ENCODE measurements at regions not wholly inside any gene's neighbourhood (a gene's known extent, or its start where the extent isn't known, plus 50 kb on each side); places are given as distances from the start of the nearest gene placed in this dataset.

DNA sequence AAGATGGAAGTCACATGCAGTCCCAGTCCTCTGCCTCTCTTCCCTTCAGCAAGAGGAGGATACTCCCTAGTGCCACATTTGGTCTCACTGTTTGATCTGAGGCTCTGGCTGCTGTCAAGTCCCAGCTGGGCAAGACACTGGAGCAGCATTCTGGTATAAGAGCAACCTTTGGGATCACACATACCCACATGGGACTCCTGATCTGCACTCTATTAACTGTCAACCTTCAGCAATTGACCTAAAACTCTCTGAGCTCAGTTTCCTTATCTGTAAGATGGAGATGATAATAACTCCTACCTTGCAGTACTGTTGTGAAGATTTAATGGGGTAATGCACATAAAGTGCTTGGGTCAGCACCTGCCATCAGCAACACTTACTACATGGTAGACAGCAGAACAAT, 437.9 kb downstream of the PIK3R1 start:
- TF ChIP-seq POLR2A (IDR thresholded peaks at IDR 0.05; ENCODE audit: low read length) (no peak), GATA1 (IDR thresholded peaks at IDR 0.05; ENCODE audit: low read depth, low read length) (no peak)
- DNase-seq, result no peak

DNA sequence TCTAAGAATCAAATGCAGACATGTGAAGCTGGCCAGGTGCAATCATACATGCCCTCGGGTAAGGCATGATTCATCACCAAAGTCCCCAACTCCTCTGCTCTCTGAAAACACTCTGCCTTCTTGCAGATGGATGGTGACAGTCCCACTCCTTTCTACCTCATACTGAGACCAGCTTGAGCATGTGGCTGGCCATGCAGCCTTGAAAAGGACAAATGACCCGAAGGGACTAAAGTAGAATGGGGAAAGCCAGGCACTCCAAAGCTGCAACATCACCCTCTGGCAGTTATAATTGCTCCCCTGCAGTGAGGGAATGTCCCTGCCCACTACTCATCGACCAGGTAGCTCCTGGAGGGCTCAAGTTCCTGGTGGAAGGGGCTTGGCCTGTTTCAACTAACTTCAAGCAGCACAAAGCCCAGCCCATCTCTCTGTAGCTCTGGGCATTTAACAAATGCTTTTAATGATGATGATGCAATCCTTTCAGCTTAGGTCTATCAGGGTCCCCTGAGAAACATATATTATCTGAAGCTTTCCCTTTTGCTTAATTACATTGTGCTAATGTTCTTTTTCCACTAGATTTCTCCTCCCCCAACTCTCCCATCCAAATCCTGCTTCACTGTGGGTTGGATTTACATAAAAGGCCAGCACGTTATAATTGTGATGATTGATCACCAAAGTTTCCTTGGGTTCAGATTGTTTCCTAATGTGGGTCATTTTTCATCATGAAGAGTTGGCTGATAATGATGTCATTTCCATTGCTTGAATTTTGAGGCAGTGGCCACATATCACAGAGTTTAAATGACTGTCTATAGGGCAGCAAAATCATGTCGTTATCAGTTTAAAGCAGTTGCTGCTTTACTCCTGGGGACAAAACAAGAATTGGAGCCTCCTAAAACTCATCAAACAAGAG, 436.5 kb upstream of the SLC30A5 start:
- no peak for DNase-seq
- TF ChIP-seq GATA1 (IDR thresholded peaks at IDR 0.05; ENCODE audit: low read depth, low read length) (no peak), POLR2A (IDR thresholded peaks at IDR 0.05; ENCODE audit: low read length) (no peak)

DNA sequence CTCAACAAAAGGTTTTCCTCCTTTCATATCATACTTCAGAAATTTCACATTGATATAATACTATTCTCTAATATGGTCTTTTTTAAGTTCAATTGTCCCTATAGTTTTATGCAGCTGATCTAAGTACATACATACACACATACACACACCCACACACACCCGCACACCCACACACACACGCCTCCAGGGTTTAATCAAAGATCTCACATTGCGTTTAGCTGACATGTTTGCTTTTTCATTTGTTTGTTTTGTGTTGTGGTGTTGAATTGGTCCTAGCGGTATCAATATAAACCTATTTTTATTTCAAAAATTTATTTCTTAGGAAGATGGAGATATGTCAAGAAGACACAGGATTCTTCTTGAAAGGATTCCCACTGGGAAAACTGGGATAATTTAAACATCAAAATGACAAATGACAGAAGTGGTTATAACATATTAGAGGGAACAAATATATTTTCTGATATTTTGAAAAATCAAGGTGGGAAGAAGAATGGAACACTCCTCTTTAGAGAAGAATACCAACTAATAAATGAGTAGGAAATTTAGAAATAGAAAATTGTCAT, 434.9 kb upstream of the SLC30A5 start:
- TF ChIP-seq GATA1 (IDR thresholded peaks at IDR 0.05; ENCODE audit: low read depth, low read length) (no peak), POLR2A (IDR thresholded peaks at IDR 0.05; ENCODE audit: low read length) (no peak)
- DNase-seq, result no peak

DNA sequence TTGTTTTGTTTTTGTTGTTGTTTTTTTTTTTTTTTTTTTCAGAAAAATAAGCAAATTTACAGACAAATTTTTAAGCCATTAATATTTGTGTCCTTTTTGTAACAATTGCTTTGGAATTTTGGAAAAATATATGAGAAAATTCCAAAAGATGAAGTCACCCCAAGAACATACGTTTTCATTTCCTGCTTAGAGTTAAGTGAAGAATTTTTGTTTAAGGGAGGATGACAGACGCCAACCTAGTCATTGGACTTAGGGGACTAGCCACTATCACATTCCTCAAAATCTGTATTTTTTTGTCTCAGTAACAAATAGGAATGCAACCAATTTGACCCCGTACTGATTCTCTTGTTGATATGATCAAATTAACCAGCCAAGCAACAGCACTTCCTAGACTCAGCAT, 433.9 kb upstream of the SLC30A5 start:
- TF ChIP-seq GATA1 (IDR thresholded peaks at IDR 0.05; ENCODE audit: low read depth, low read length) (no peak), POLR2A (IDR thresholded peaks at IDR 0.05; ENCODE audit: low read length) (no peak)
- no peak for DNase-seq

DNA sequence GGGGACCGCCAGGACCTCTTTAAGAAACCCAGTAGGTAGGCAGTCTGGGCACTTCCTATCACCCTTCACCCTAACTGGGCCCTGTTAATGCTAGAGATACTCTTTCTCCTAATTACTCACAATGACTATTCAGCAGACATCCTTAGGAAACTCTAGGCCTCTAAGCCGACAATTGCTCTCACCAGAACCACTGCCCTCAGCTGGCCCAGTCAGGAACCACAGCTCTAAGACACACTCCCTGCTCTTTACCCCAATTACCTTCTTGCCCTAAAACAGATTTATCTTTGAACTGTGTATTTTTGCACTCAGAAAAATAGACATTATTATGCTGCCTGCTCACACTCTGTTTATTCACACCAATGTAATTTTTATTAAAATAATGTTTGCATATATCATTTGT, 432.6 kb upstream of the SLC30A5 start:
- peak; percentile 53 to 77 for DNase-seq
- no peak for TF ChIP-seq GATA1 (IDR thresholded peaks at IDR 0.05; ENCODE audit: low read depth, low read length)
- TF ChIP-seq POLR2A (IDR thresholded peaks at IDR 0.05; ENCODE audit: low read length), result no peak

DNA sequence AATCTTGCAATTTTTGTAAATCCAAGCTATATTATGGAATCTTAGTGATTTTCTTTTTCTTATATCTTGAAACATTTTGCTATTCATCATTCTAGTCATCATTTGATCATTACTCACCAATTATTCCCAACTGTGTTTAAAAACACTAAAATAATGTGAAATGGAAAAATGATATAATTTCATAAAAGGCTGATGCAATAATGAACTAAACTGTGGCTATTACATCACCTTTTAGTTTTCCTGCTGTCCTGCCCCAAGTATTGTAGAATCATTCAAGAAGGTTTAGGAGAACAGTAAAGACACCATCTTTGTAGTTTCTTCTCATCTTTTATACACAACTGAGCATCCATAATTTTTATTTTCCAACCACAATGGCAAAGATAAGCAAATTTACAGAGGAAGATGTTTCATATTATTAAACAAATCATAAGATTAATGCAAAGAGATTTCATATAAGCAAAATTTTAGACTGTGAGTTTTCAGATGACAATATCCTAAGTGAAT, 431.0 kb upstream of the SLC30A5 start:
- TF ChIP-seq GATA1 (IDR thresholded peaks at IDR 0.05; ENCODE audit: low read depth, low read length), result no peak
- peak in 1 of 2 experiments; percentile 18 for DNase-seq

DNA sequence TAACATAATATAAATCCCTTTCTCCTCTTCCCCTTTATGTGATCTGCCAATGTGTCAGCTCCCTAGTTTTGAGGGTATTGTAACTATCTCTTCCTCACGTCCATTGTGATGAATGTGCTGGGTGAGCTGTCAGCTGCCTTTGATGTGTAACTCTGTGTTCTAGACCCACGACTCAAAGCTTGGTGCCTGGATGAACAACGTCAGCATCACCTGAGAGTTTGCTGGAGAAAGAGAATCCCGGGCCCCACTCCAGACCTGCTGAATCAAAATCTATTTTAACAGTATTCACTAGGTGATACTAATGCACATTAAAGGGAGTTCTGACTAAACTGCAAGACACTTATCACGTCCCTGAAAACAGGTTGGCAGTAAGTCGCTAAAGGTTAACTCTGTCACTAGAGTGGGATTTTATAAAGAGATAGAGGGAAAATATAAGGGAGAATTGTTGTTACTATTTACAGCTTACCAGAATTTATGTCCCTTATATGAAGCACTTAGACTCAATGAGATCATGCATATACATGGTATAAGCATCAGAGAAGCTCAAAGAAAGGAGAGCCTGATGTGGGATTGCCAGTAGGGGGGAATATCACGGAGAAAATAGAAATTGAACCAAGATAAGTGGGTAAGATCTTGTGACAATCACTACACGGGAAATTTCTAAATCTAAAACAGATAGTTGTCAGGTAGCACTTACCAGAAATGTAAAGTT, 423.8 kb upstream of the SLC30A5 start:
- DNase-seq, result no peak
- no peak for TF ChIP-seq GATA1 (IDR thresholded peaks at IDR 0.05; ENCODE audit: low read depth, low read length)
- no peak for TF ChIP-seq POLR2A (IDR thresholded peaks at IDR 0.05; ENCODE audit: low read length)

DNA sequence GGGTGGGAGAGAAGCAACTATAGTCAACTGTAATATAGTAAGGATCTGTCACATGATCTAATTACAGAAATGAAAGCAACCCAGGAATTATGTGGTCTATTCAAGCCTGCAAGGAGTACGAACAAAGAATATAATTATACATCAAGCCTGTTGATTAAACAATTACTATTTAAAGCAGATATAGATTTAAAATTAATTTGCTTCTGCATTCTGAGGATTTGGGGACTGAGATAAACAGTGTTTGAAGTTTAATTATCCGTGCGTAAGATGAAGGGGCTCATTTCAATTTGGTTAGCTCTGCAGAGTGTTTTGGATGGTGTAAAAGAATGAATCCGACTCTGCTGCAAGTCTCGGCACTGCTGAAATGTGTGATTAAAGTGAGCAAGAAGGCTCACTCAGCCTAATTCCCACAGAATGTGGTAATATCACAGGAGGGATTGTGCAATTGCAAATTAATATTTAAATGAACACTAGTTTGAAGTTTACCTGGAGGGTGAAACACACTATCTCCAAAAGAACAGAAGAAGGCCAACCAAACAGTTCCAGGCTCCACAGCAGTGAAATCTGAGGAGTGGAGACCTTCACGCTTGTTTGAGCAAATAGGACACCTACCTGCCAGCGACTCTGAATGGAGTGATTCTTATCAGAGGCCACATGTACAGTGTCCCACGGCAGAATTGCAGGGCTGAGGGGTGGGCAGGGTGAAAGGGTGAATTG, 420.6 kb upstream of the SLC30A5 start:
- DNase-seq, result no peak
- TF ChIP-seq GATA1 (IDR thresholded peaks at IDR 0.05; ENCODE audit: low read depth, low read length) (no peak), POLR2A (IDR thresholded peaks at IDR 0.05; ENCODE audit: low read length) (no peak)

DNA sequence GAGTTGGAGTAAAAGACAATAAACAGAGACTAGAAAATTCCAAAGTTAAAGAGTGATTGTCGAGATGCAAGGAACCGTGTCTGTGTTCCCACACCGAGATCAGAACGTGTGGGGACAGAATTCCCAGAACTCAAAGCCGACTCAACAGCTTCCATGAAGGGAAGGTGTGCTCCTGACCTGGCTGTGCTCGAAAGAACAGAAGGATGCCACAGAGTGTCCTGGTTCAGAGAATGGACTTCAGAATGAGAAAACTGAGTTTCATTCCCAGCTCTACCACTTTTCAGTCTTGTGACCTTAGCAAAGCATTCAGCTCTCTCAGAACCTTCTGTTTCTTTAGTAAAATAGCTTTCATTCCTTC, 420.0 kb upstream of the SLC30A5 start:
- no peak for TF ChIP-seq POLR2A (IDR thresholded peaks at IDR 0.05; ENCODE audit: low read length)
- no peak for TF ChIP-seq GATA1 (IDR thresholded peaks at IDR 0.05; ENCODE audit: low read depth, low read length)
- DNase-seq, result no peak

DNA sequence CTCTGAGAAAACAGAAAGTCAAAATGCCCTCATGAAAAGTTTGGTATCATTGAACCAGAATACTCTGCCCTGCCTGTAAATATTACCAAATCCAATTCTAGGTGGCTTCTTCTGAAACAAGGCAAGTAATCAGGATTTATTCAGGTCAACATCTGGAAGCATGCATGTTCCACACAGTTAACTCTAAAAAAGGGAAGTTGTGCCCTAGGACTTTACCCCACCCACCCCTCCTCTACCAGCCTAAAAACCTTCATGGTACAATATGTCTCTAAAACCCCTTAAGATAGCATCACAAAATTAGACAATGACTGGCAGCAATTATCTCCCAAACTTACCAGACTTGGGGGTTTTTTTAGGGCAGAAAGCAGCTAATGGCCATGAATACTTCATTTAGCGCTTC, 414.8 kb upstream of the SLC30A5 start:
- no peak for DNase-seq
- TF ChIP-seq POLR2A (IDR thresholded peaks at IDR 0.05; ENCODE audit: low read length) (no peak), GATA1 (IDR thresholded peaks at IDR 0.05; ENCODE audit: low read depth, low read length) (no peak)

DNA sequence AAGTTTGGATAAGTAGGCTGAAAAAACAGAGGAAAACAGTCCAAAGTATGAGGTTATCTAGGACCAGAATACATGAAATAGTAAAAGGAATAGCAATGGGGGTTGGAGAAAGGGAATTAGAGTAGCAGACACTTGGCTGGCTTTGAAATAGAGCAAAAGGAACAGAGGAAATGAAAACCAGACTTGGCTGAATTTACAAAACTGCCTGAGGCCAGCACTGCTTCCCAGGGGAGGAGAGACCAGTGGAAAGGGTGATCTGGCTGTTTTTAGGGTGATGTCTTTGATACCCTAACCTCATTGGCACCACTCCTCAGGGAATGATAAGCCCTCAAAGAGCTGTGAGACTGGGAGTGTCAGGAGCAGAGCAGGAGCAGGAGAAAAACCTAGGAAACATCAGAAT, 413.4 kb upstream of the SLC30A5 start:
- TF ChIP-seq GATA1 (IDR thresholded peaks at IDR 0.05; ENCODE audit: low read depth, low read length) (no peak), POLR2A (IDR thresholded peaks at IDR 0.05; ENCODE audit: low read length) (no peak)
- DNase-seq, result no peak

DNA sequence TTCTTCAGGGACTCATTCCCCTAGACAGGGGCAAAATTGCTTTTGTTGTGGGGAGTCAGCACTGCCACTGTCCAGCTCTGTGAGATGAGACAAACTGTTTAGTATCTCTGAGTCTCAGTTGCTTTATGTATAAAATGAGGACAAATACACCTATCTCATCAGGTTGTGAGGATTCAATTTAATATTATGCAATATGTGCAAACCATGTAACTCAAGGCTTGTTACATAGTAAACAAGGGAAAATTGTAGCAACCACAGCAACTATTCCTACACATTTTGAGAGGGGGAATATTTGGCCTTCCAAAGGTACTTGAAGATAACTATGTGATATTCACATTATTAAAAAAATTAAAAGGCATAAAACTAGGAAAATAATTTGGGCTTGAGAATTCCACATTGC, 411.9 kb upstream of the SLC30A5 start:
- TF ChIP-seq POLR2A (IDR thresholded peaks at IDR 0.05; ENCODE audit: low read length) (no peak), GATA1 (IDR thresholded peaks at IDR 0.05; ENCODE audit: low read depth, low read length) (no peak)

DNA sequence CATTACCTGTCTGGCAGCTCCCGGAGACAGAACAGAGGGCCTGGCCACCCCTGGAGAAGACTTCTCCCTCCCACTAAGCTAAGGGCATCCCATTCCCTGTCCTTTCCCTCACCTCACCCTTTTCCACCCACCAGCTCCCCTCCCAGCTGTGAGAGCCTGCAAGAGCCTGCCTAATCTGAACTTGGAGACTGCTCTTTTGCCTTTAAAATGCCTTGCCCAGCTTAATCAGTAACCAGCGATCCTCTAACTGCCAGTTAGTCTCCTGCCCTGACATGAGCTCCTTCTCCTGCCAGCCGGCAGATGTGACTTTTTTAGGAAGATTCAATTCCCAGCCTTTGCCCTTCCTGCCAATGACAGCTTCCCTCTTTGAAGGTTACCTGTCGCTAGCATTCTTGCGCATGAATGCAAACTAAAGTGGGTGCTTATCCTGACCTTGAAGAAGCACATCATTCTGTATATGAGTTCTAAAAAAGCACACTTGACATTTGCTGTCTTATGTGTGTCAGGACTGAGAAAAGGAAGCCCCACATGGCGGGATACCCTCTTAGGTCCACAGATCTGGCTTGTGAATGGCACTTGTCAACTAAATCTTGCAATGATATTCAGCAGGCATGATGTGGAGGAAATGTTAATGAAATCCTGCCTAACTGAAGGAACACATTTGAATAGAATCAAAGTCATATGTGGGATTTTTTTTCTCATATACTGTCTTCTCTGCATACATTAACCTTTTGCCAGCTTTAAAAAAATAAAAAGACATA, 411.2 kb upstream of the SLC30A5 start:
- TF ChIP-seq GATA1 (IDR thresholded peaks at IDR 0.05; ENCODE audit: low read depth, low read length) (no peak), POLR2A (IDR thresholded peaks at IDR 0.05; ENCODE audit: low read length) (no peak)
- DNase-seq, result no peak

More for the DNA sequence above, 411.9 kb upstream of the SLC30A5 start:
- DNase-seq, result no peak
